Esophagus (tissue), 2 donors: ENCODE measurements at regions not wholly inside any gene's neighbourhood (a gene's known extent, or its start where the extent isn't known, plus 50 kb on each side); places are given as distances from the start of the nearest gene placed in this dataset.

ENCODE experiments used
- H3K27ac ChIP-seq, 2 donors: one replicate each; pipeline ENCODE4 v1.5.1; 2013; ENCODE audit warnings: low read depth in 2 of 2, mild to moderate bottlenecking in 2 of 2, inconsistent platforms in 1 of 2, low read length in 1 of 2, moderate library complexity in 1 of 2
- H3K27me3 ChIP-seq, 2 donors: one replicate each; pipeline ENCODE4 v1.6.1; 2013; ENCODE audit warnings: low read length in 2 of 2, control low read depth in 1 of 2, mild to moderate bottlenecking in 1 of 2; ENCODE audit not compliant: insufficient read depth in 2 of 2, control insufficient read depth in 1 of 2
- H3K36me3 ChIP-seq, 2 donors: one replicate each; pipeline ENCODE4 v1.6.1; 2013; ENCODE audit warnings: low read length in 1 of 2; ENCODE audit not compliant: control insufficient read depth in 2 of 2, insufficient read depth in 2 of 2
- H3K4me1 ChIP-seq, 2 donors: one replicate each; pipeline ENCODE4 v1.6.1; 2013; ENCODE audit warnings: low read length in 1 of 2; ENCODE audit not compliant: control insufficient read depth in 2 of 2, insufficient read depth in 2 of 2
- H3K4me3 ChIP-seq, 2 donors: one replicate each; pipeline ENCODE4 v1.5.1; 2013; ENCODE audit warnings: low read length in 2 of 2, mild to moderate bottlenecking in 2 of 2, low read depth in 1 of 2, moderate library complexity in 1 of 2
- H3K9me3 ChIP-seq, 2 donors: one replicate each; pipeline ENCODE4 v1.6.1; 2013; ENCODE audit warnings: mild to moderate bottlenecking in 2 of 2, low read depth in 1 of 2, low read length in 1 of 2, moderate library complexity in 1 of 2; ENCODE audit not compliant: control insufficient read depth in 2 of 2, insufficient read depth in 1 of 2
- WGBS, 2 donors: extraction: QIAGEN DNeasy Blood & Tissue Kit; methylation state at CpG; one replicate each; pipeline ENCODE4 v1.1.7; 2013; 5-methylcytosine and 5-hydroxymethylcytosine counted together
- donor health status: healthy with polysubstance abuse.
- donor health status: Bipolar disorder and iron deficiency.

- Histone ChIP-seq H3K4me1 (no peaks in the 10 kb centered on the region), H3K9me3 (no peaks in the 10 kb centered on the region), H3K4me3 (no peak overlapping the region), H3K36me3 (no peaks in the 10 kb centered on the region), H3K27ac (no peak overlapping the region), H3K27me3 (no peaks in the 10 kb centered on the region)
- 93% methylated on average over 8 of the region's 8 CpGs for WGBS, 2 donors
Measured at GRCh38 chr13:29959603-29960002, 109.2 kb upstream of the UBL3 start.

- WGBS, 2 donors = 86 to 92% methylated on average over 1 of the region's 1 CpG
- Histone ChIP-seq H3K4me3 (no peak overlapping the region), H3K9me3 (no peaks in the 10 kb centered on the region), H3K4me1 (no peaks in the 10 kb centered on the region), H3K27ac (no peak overlapping the region), H3K36me3 (no peaks in the 10 kb centered on the region), H3K27me3 (no peaks in the 10 kb centered on the region)
Measured at GRCh38 chr13:29959086-29959485, 108.7 kb upstream of the UBL3 start.

- Histone ChIP-seq H3K4me3 (no peak overlapping the region), H3K27ac (no peak overlapping the region), H3K36me3 (no peaks in the 10 kb centered on the region), H3K27me3 (no peaks in the 10 kb centered on the region), H3K9me3 (no peaks in the 10 kb centered on the region), H3K4me1 (no peaks in the 10 kb centered on the region)
- 70 to 78% methylated on average over 3 of the region's 3 CpGs for WGBS, 2 donors
Measured at GRCh38 chr13:29958476-29958875, 108.1 kb upstream of the UBL3 start.

- Histone ChIP-seq H3K4me3 (no peak overlapping the region), H3K27ac (no peak overlapping the region), H3K36me3 (no peaks in the 10 kb centered on the region), H3K4me1 (no peaks in the 10 kb centered on the region), H3K9me3 (no peaks in the 10 kb centered on the region), H3K27me3 (no peaks in the 10 kb centered on the region)
- WGBS, 2 donors = 43 to 47% methylated on average over 8 of the region's 8 CpGs
Measured at GRCh38 chr13:29957320-29957719, 106.9 kb upstream of the UBL3 start.

GRCh38 chr13:29956853-29957252, 106.4 kb upstream of the UBL3 start:
- Histone ChIP-seq H3K36me3 (no peaks in the 10 kb centered on the region), H3K9me3 (no peaks in the 10 kb centered on the region), H3K27me3 (no peaks in the 10 kb centered on the region), H3K4me3 (no peak overlapping the region), H3K27ac (no peak overlapping the region), H3K4me1 (no peaks in the 10 kb centered on the region)
- 32 to 36% methylated on average over 4 of the region's 4 CpGs for WGBS, 2 donors

GRCh38 chr13:29955137-29955650, 104.8 kb upstream of the UBL3 start:
- Histone ChIP-seq H3K36me3 (no peaks in the 10 kb centered on the region), H3K4me1 (no peaks in the 10 kb centered on the region), H3K27me3 (no peaks in the 10 kb centered on the region), H3K9me3 (no peaks in the 10 kb centered on the region), H3K4me3 (no peak overlapping the region), H3K27ac (no peak overlapping the region)
- 67 to 78% methylated on average over 2 of the region's 2 CpGs for WGBS, 2 donors

GRCh38 chr13:29954082-29955028, 103.9 kb upstream of the UBL3 start:
- Histone ChIP-seq H3K4me1 (no peaks in the 10 kb centered on the region), H3K36me3 (no peaks in the 10 kb centered on the region), H3K4me3 (no peak overlapping the region), H3K27ac (no peak overlapping the region), H3K27me3 (no peaks in the 10 kb centered on the region), H3K9me3 (no peaks in the 10 kb centered on the region)
- WGBS, 2 donors = 68 to 69% methylated on average over 23 of the region's 23 CpGs

- no peaks in the 10 kb centered on the region for H3K9me3 ChIP-seq
- WGBS, 2 donors = 82 to 83% methylated on average over 8 of the region's 8 CpGs
Measured at GRCh38 chr13:29953542-29953941, 103.1 kb upstream of the UBL3 start.

GRCh38 chr13:29952245-29952644, 101.8 kb upstream of the UBL3 start:
- no peaks in the 10 kb centered on the region for H3K4me1 ChIP-seq
- H3K9me3 ChIP-seq = no peaks in the 10 kb centered on the region
- WGBS, 2 donors = 94% methylated on average over 4 of the region's 4 CpGs
- no peaks in the 10 kb centered on the region for H3K27me3 ChIP-seq
- H3K27ac ChIP-seq = no peak overlapping the region
- H3K4me3 ChIP-seq = no peak overlapping the region
- H3K36me3 ChIP-seq = no peaks in the 10 kb centered on the region

More at GRCh38 chr13:29953542-29953941, 103.1 kb upstream of the UBL3 start:
- no peaks in the 10 kb centered on the region for H3K27me3 ChIP-seq
- H3K27ac ChIP-seq = no peak overlapping the region
- H3K4me3 ChIP-seq = no peak overlapping the region
- no peaks in the 10 kb centered on the region for H3K36me3 ChIP-seq
- no peaks in the 10 kb centered on the region for H3K4me1 ChIP-seq

- WGBS, 2 donors = 71 to 75% methylated on average over 8 of the region's 8 CpGs
- Histone ChIP-seq H3K27me3 (no peaks in the 10 kb centered on the region), H3K4me3 (no peak overlapping the region)
Measured at GRCh38 chr13:29948791-29949190, 98.4 kb upstream of the UBL3 start.

More at GRCh38 chr13:29948791-29949190, 98.4 kb upstream of the UBL3 start:
- Histone ChIP-seq H3K9me3 (no peaks in the 10 kb centered on the region), H3K27ac (no peak overlapping the region), H3K4me1 (no peaks in the 10 kb centered on the region), H3K36me3 (no peaks in the 10 kb centered on the region)
